OCI-LY1 (cell line): ENCODE measurements at regions not wholly inside any gene's neighbourhood (a gene's known extent, or its start where the extent isn't known, plus 50 kb on each side); places are given as distances from the start of the nearest gene placed in this dataset.
"Not testable (repeated sequence)": the region's sequence is repeated elsewhere in the genome, so short reads cannot be mapped to it uniquely, and the experiment has no call there.

Source experiments
- H2AFZ ChIP-seq: fragments of 200-600 bp; sonication (generic), shearing (Covaris generic); 2 replicates; pipeline ENCODE4 v1.6.0; 2014; ENCODE audit warnings: antibody characterized with exemption, mild to moderate bottlenecking, low read length
- H3F3A ChIP-seq: fragments of 200-600 bp; sonication (generic), shearing (Covaris generic); 2 replicates; pipeline ENCODE4 v1.6.0; 2014; ENCODE audit warnings: mild to moderate bottlenecking, antibody characterized with exemption, low read length, moderate library complexity; ENCODE audit not compliant: insufficient read depth
- H3K27ac ChIP-seq: fragments of 200-600 bp; sonication (generic); 2 replicates; pipeline ENCODE4 v1.5.1; 2014; ENCODE audit warnings: low read length, mixed run types, mild to moderate bottlenecking, low read depth; ENCODE audit not compliant: poor library complexity, severe bottlenecking
- H3K27me3 ChIP-seq: fragments of 200-600 bp; sonication (generic); 2 replicates; pipeline ENCODE4 v1.6.0; 2014; ENCODE audit warnings: antibody characterized with exemption, mild to moderate bottlenecking, low read length, moderate library complexity; ENCODE audit not compliant: insufficient read depth
- H3K36me3 ChIP-seq: fragments of 200-600 bp; sonication (generic); 2 replicates; pipeline ENCODE4 v1.6.1; 2014; ENCODE audit warnings: mild to moderate bottlenecking, antibody characterized with exemption, low read length, moderate library complexity, mixed read lengths; ENCODE audit not compliant: insufficient read depth
- H3K4me1 ChIP-seq: fragments of 200-600 bp; sonication (generic); 2 replicates; pipeline ENCODE4 v1.5.1; 2014; ENCODE audit warnings: mild to moderate bottlenecking, low read length, moderate library complexity; ENCODE audit not compliant: insufficient read depth, severe bottlenecking
- H3K4me2 ChIP-seq: fragments of 200-600 bp; sonication (generic), shearing (Covaris generic); 2 replicates; pipeline ENCODE4 v1.6.1; 2014; ENCODE audit warnings: low read length
- H3K4me3 ChIP-seq: fragments of 200-600 bp; sonication (generic); 2 replicates; pipeline ENCODE4 v1.5.1; 2014; ENCODE audit warnings: low read length, low read depth, mild to moderate bottlenecking, mixed read lengths; ENCODE audit not compliant: poor library complexity, severe bottlenecking
- H3K79me2 ChIP-seq: fragments of 200-600 bp; shearing (Covaris generic); 2 replicates; pipeline ENCODE4 v1.6.1; 2016; ENCODE audit warnings: mixed run types, low read length, mixed read lengths; ENCODE audit not compliant: insufficient read depth
- H3K9ac ChIP-seq: fragments of 200-600 bp; sonication (generic), shearing (Covaris generic); 2 replicates; pipeline ENCODE4 v1.6.1; 2014; ENCODE audit warnings: mild to moderate bottlenecking, low read length, mixed read lengths
- H3K9me2 ChIP-seq: fragments of 200-600 bp; sonication (generic), shearing (Covaris generic); 2 replicates; pipeline ENCODE4 v1.6.1; 2014; ENCODE audit warnings: low read depth, mild to moderate bottlenecking, low read length, mixed read lengths
- H3K9me3 ChIP-seq: fragments of 200-600 bp; shearing (Covaris generic); 2 replicates; pipeline ENCODE4 v1.6.1; 2014; ENCODE audit warnings: low read length, mixed read lengths
- H4K20me1 ChIP-seq: fragments of 200-600 bp; sonication (generic), shearing (Covaris generic); 2 replicates; pipeline ENCODE4 v1.6.0; 2016; ENCODE audit warnings: mild to moderate bottlenecking, low read length; ENCODE audit not compliant: insufficient read depth
- EZH2 ChIP-seq: fragments of 200-600 bp; sonication (generic), shearing (Covaris generic); IDR thresholded peaks from 2 replicates; pipeline ENCODE4 v1.8.0; 2017; ENCODE audit warnings: borderline replicate concordance, mixed run types, mild to moderate bottlenecking, antibody characterized with exemption, low read length, moderate library complexity, mixed read lengths
- TF ChIP-seq, protein P1 (sequence below): fragments of 200-600 bp; sonication (generic), shearing (Covaris generic); IDR thresholded peaks from 2 replicates; pipeline ENCODE4 v1.5.1; 2017; ENCODE audit warnings: mild to moderate bottlenecking, antibody characterized with exemption, low read length, moderate library complexity, mixed read lengths

DNA sequence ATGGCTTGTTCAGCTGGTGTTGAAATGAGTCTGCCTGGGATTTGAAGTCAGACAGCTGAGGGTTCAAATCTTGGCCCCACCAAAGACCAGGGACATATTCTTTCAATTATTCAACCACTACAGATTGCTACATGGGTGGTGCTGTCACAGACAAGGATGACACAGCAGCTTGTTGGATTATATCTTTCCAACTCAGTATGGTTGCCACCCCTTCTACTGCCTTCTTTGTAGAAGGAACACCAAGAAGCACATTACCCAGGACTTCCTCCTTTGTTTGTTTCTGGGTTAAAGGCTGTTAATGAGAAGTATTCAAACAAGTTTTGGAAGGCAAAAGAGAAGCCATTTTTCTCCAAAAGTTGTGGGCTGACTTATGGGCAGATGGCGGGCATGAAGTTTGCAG lies 78.6 kb downstream of the COPRS start:
- H3K9ac ChIP-seq, result no peak overlapping the region
- no peaks in the 10 kb centered on the region for H3K4me1 ChIP-seq
- no peak for TF ChIP-seq EZH2
- TF ChIP-seq, protein P1, sequence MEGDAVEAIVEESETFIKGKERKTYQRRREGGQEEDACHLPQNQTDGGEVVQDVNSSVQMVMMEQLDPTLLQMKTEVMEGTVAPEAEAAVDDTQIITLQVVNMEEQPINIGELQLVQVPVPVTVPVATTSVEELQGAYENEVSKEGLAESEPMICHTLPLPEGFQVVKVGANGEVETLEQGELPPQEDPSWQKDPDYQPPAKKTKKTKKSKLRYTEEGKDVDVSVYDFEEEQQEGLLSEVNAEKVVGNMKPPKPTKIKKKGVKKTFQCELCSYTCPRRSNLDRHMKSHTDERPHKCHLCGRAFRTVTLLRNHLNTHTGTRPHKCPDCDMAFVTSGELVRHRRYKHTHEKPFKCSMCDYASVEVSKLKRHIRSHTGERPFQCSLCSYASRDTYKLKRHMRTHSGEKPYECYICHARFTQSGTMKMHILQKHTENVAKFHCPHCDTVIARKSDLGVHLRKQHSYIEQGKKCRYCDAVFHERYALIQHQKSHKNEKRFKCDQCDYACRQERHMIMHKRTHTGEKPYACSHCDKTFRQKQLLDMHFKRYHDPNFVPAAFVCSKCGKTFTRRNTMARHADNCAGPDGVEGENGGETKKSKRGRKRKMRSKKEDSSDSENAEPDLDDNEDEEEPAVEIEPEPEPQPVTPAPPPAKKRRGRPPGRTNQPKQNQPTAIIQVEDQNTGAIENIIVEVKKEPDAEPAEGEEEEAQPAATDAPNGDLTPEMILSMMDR, result no peak
- H3K27me3 ChIP-seq, result peaks cover 3% of the 10 kb centered on the region; the same call in 1 of the 2 replicates
- no peak overlapping the region for H3K4me2 ChIP-seq
- H3K36me3 ChIP-seq, result no peaks in the 10 kb centered on the region
- no peaks in the 10 kb centered on the region for H3K9me2 ChIP-seq
- no peak overlapping the region for H3K27ac ChIP-seq
- no peaks in the 10 kb centered on the region for H4K20me1 ChIP-seq
- no peak overlapping the region for H3K4me3 ChIP-seq
- H2AFZ ChIP-seq, result no peak overlapping the region
- H3K9me3 ChIP-seq, result no peaks in the 10 kb centered on the region
- H3K79me2 ChIP-seq, result no peaks in the 10 kb centered on the region
- no peaks in the 10 kb centered on the region for H3F3A ChIP-seq

DNA sequence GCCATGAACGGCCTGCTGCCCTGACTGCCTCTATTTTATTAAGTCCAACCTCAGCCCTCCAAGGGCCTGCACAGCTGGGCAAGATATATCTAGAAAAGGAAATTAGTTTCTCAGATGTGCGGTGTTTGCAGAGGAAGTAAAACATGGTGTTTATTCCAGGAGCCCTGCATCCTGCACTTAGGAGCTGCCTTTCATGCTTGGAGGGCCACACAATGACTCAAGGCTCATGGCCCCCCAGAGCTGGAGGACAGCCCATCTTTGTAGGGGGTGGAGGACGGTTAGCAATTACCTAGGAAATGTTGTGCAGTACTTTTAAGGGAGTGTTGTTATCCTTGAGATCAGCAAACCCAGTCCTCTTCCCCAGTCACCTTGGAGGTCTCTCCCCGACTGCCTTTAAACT lies 80.5 kb downstream of the COPRS start:
- H3K4me1 ChIP-seq, result no peaks in the 10 kb centered on the region
- no peak overlapping the region for H3K4me2 ChIP-seq
- H3F3A ChIP-seq, result no peaks in the 10 kb centered on the region
- no peaks in the 10 kb centered on the region for H3K79me2 ChIP-seq
- no peak overlapping the region for H3K27ac ChIP-seq
- H3K9me2 ChIP-seq, result no peaks in the 10 kb centered on the region
- no peak overlapping the region for H3K9ac ChIP-seq
- TF ChIP-seq, protein P1, result no peak
- no peak for TF ChIP-seq EZH2
- no peaks in the 10 kb centered on the region for H3K36me3 ChIP-seq
- H4K20me1 ChIP-seq, result no peaks in the 10 kb centered on the region
- H3K4me3 ChIP-seq, result no peak overlapping the region
- H3K9me3 ChIP-seq, result no peaks in the 10 kb centered on the region
- peaks cover 3% of the 10 kb centered on the region; the same call in 1 of the 2 replicates for H3K27me3 ChIP-seq
- H2AFZ ChIP-seq, result no peak overlapping the region

DNA sequence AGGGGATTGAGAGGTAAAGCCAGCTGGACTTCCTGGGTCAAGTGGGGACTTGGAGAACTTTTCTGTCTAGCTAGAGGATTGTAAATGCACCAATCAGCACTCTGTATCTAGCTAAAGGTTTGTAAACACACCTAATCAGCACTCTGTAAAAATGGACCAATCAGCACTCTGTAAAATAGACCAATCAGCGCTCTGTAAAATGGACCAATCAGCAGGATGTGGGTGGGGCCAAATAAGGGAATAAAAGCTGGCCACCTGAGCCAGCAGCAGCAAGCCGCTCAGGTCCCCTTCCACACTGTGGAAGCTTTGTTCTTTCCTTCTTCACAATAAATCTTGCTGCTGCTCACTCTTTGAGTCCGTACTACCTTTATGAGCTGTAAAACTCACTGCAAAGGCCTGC lies 87.7 kb downstream of the COPRS start:
- H3K4me1 ChIP-seq, H3K79me2 ChIP-seq, H4K20me1 ChIP-seq, H3K27me3 ChIP-seq, H3K9ac ChIP-seq, H3K9me2 ChIP-seq, H3F3A ChIP-seq, H3K27ac ChIP-seq, H2AFZ ChIP-seq, H3K4me3 ChIP-seq, H3K36me3 ChIP-seq, H3K9me3 ChIP-seq, H3K4me2 ChIP-seq: not testable (repeated sequence)

DNA sequence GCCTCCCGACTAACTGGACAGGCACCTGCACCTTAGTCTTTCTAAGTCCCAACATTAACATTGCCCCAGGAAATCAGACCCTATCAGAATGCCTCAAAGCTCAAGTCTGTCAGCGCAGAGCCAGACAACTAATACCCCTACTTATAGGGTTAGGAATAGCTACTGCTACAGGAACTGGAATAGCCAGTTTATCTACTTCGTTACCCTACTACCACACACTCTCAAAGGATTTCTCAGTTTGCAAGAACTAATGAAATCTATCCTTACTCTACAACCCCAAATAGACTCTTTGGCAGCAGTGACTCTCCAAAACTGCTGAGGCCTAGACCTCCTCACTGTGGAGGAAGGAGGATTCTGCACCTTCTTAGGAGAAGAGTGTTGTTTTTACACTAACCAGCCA lies 88.5 kb downstream of the COPRS start:
- not testable (repeated sequence) for H3K4me1 ChIP-seq, H3K9ac ChIP-seq, H2AFZ ChIP-seq, H4K20me1 ChIP-seq, H3K79me2 ChIP-seq, H3K4me2 ChIP-seq, H3F3A ChIP-seq, H3K27ac ChIP-seq, H3K27me3 ChIP-seq, H3K4me3 ChIP-seq, H3K36me3 ChIP-seq, H3K9me2 ChIP-seq, H3K9me3 ChIP-seq

DNA sequence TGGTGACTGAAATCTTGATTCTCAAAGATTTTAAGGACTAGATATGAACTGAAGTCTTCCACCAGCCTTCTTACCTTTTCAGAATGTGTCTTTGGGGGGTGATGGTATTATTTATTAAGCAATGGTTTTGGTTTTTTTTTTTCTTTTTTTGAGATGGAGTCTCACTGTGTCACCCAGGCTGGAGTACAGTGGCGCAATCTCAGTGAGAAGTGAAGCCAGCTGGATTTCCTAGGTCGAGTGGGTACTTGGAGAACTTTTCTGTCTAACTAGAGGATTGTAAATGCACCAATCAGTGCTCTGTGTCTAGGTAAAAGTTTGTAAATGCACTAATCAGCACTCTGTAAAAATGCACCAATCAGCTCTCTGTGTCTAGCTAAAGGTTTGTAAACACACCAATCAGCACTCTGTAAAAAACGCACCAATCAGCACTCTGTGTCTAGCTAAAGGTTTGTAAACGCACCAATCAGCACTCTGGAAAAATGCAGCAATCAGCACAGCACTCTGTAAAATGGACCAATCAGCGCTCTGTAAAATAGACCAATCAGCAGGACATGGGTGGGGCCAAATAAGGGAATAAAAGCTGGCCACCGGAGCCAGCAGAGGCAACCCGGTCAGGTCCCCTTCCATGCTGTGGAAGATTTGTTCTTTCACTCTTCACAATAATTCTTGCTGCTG lies 97.1 kb downstream of the COPRS start:
- H3K4me1 ChIP-seq, H3K9me3 ChIP-seq, H3K4me3 ChIP-seq, H3K27ac ChIP-seq, H3F3A ChIP-seq, H2AFZ ChIP-seq, H3K27me3 ChIP-seq, H4K20me1 ChIP-seq, H3K79me2 ChIP-seq, H3K4me2 ChIP-seq, H3K9ac ChIP-seq, H3K9me2 ChIP-seq, H3K36me3 ChIP-seq: not testable (repeated sequence)
